HG03280 (cell line): ENCODE measurements at regions not wholly inside any gene's neighbourhood (a gene's known extent, or its start where the extent isn't known, plus 50 kb on each side); places are given as distances from the start of the nearest gene placed in this dataset.

Experiments
- ATAC-seq: cut with Tn5 transposase; IDR thresholded peaks from one replicate; pipeline ENCODE4 v1.9.1; 2021; ENCODE audit warnings: mild to moderate bottlenecking, moderate library complexity; ENCODE audit not compliant: unreplicated experiment

GRCh38 chr16:86632206-86632605 lies 53.9 kb downstream of the FOXL1 start:
- no peak for ATAC-seq

GRCh38 chr16:86632944-86633343 lies 54.6 kb downstream of the FOXL1 start:
- no peak for ATAC-seq

GRCh38 chr16:86634292-86634691 lies 55.9 kb downstream of the FOXL1 start:
- no peak for ATAC-seq

- ATAC-seq = no peak
These were observed 57.0 kb downstream of the FOXL1 start for GRCh38 chr16:86635176-86635876.

- no peak for ATAC-seq
These were observed 57.6 kb downstream of the FOXL1 start for GRCh38 chr16:86635926-86636325.

GRCh38 chr16:86637744-86638143 lies 59.4 kb downstream of the FOXL1 start:
- no peak for ATAC-seq

- ATAC-seq = no peak
These were observed 60.3 kb downstream of the FOXL1 start for GRCh38 chr16:86638642-86639041.

- no peak for ATAC-seq
These were observed 61.0 kb downstream of the FOXL1 start for GRCh38 chr16:86639354-86639753.

- no peak for ATAC-seq
These were observed 62.0 kb downstream of the FOXL1 start for GRCh38 chr16:86640265-86640843.

- ATAC-seq = no peak
These were observed 63.7 kb downstream of the FOXL1 start for GRCh38 chr16:86642087-86642486.

- no peak for ATAC-seq
These were observed 65.3 kb downstream of the FOXL1 start for GRCh38 chr16:86643671-86644070.

GRCh38 chr16:86647561-86647960 lies 69.2 kb downstream of the FOXL1 start:
- ATAC-seq = no peak

- no peak for ATAC-seq
These were observed 71.5 kb downstream of the FOXL1 start for GRCh38 chr16:86649875-86650274.

- ATAC-seq = no peak
These were observed 72.8 kb downstream of the FOXL1 start for GRCh38 chr16:86651013-86651627.

GRCh38 chr16:86651823-86652222 lies 73.5 kb downstream of the FOXL1 start:
- ATAC-seq = no peak

GRCh38 chr16:86653285-86654006 lies 75.1 kb downstream of the FOXL1 start:
- no peak for ATAC-seq

GRCh38 chr16:86657972-86658371 lies 79.6 kb downstream of the FOXL1 start:
- ATAC-seq = no peak

- no peak for ATAC-seq
These were observed 82.3 kb downstream of the FOXL1 start for GRCh38 chr16:86660623-86661022.

GRCh38 chr16:86661706-86662105 lies 83.4 kb downstream of the FOXL1 start:
- no peak for ATAC-seq

GRCh38 chr16:86662195-86662594 lies 83.8 kb downstream of the FOXL1 start:
- no peak for ATAC-seq

GRCh38 chr16:86662740-86663139 lies 84.4 kb downstream of the FOXL1 start:
- no peak for ATAC-seq
